ENCODE measurements at regions not wholly inside any gene's neighbourhood (a gene's known extent, or its start where the extent isn't known, plus 50 kb on each side); places are given as distances from the start of the nearest gene placed in this dataset.

GRCh38 chr13:97648881-97649224, 214.9 kb downstream of the RAP2A start:
- H3K9me3 ChIP-seq = no peaks in the 10 kb centered on the region
- H3K4me1 ChIP-seq (ENCODE audit: insufficient read depth) = no peaks in the 10 kb centered on the region
- no peak for TF ChIP-seq EP300 (IDR thresholded peaks at IDR 0.05)
- no peak for TF ChIP-seq CTCF (IDR thresholded peaks at IDR 0.05)
- no peak for TF ChIP-seq POLR2A (IDR thresholded peaks at IDR 0.05)
- DNase-seq = no peak
- no peaks in the 10 kb centered on the region for H3K27me3 ChIP-seq
- no peak overlapping the region for H3K4me3 ChIP-seq
- no peaks in the 10 kb centered on the region for H3K36me3 ChIP-seq
- intact Hi-C loops (cut with DNase I) = no loop called here
- no peak overlapping the region for H3K27ac ChIP-seq

DNA sequence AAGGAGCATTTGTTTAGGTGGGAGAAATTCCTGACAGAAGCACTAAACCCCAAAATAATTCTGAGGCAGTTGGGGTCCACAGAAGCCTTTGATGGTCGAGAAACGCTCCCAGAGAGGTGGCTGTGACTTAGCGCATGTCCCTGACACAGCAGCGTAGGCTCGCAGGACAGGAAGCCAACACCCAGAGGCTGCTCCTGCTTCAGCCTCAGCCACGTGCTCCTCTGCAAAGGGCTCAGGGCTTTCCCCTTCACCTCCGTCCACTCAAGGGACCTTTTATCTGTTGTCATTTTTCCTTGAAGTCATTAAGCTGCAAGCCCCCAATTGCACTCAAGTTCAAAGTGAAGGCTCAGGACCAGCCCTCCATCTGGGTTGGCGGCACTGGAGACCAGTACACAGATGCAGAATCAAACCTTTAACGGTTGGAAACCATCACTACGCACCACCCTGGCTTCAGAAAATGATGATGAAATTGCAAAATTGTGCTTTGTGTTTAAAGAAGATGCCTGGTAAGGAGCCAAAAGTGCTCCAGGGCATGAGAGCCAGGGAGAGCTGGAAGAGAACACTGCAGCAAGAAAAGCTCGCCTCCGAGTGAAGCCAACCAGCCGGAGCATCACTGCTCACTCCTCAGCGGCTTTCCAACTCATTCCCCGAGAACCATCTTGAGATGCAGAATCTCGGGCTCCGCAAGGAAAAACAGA, 219.6 kb downstream of the RAP2A start:
- Histone ChIP-seq H3K4me1 (ENCODE audit: insufficient read depth) (no peaks in the 10 kb centered on the region), H3K9me3 (no peaks in the 10 kb centered on the region), H3K36me3 (no peaks in the 10 kb centered on the region), H3K27ac (no peak overlapping the region), H3K27me3 (no peaks in the 10 kb centered on the region), H3K4me3 (no peak overlapping the region)
- WGBS, 3 donors = 80 to 85% (median 82%) methylated on average over 17 of the region's 17 CpGs
- no peak for DNase-seq
- TF ChIP-seq POLR2A (IDR thresholded peaks at IDR 0.05) (no peak), CTCF (IDR thresholded peaks at IDR 0.05) (no peak), EP300 (IDR thresholded peaks at IDR 0.05) (no peak)
- intact Hi-C loops (cut with DNase I) = no loop called here

- Histone ChIP-seq H3K36me3 (no peaks in the 10 kb centered on the region), H3K4me3 (no peak overlapping the region), H3K4me1 (ENCODE audit: insufficient read depth) (no peaks in the 10 kb centered on the region), H3K27me3 (no peaks in the 10 kb centered on the region), H3K27ac (no peak overlapping the region), H3K9me3 (no peaks in the 10 kb centered on the region)
- no peak for DNase-seq
- 79 to 86% (median 85%) methylated on average over 5 of the region's 5 CpGs for WGBS, 3 donors
- TF ChIP-seq POLR2A (IDR thresholded peaks at IDR 0.05) = no peak
- TF ChIP-seq CTCF (IDR thresholded peaks at IDR 0.05) = no peak
- no peak for TF ChIP-seq EP300 (IDR thresholded peaks at IDR 0.05)
- intact Hi-C loops (cut with DNase I) = no loop called here
These were observed 220.3 kb downstream of the RAP2A start for GRCh38 chr13:97654236-97654635.

DNA sequence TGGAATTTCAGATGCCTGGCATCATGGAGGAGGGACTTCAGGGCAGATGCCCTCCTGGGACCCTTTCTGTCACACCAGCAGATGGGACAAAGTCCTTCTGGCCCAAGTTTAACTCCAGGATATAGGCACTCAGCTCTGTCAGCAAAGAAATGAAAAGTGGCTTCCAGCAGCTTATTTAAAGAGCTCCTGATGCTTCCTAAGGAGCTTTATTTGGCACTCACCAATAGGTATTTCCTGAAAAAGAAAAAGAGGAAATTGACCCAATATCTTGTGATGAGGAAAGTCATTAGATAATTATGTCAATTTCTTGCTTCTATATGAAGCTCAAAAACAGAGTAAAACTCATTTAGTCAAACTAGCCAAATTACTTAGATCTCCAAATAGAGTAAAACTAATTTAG, 224.6 kb downstream of the RAP2A start:
- TF ChIP-seq POLR2A (IDR thresholded peaks at IDR 0.05) (no peak), CTCF (IDR thresholded peaks at IDR 0.05) (no peak), EP300 (IDR thresholded peaks at IDR 0.05) (no peak)
- H3K36me3 ChIP-seq = no peaks in the 10 kb centered on the region
- DNase-seq = no peak
- no peaks in the 10 kb centered on the region for H3K9me3 ChIP-seq
- no peak overlapping the region for H3K27ac ChIP-seq
- H3K4me3 ChIP-seq = no peak overlapping the region
- intact Hi-C loops (cut with DNase I) = no loop called here
- H3K27me3 ChIP-seq = no peaks in the 10 kb centered on the region
- H3K4me1 ChIP-seq (ENCODE audit: insufficient read depth) = no peaks in the 10 kb centered on the region
